ENCODE measurements at regions not wholly inside any gene's neighbourhood (a gene's known extent, or its start where the extent isn't known, plus 50 kb on each side); places are given as distances from the start of the nearest gene placed in this dataset.

- Mint-ChIP-seq H3K9me3 (ENCODE audit: low read depth) (no peaks in the 10 kb centered on the region), H3K27ac (ENCODE audit: unreplicated experiment) (peak overlapping the region; percentile 42), H3K36me3 (ENCODE audit: low read depth) (no peaks in the 10 kb centered on the region), H3K27me3 (ENCODE audit: low read depth) (peaks cover 6% of the 10 kb centered on the region), H3K4me3 (ENCODE audit: unreplicated experiment) (peak overlapping the region; percentile 67), H3K4me1 (ENCODE audit: low read depth) (peaks cover 56% of the 10 kb centered on the region)
- no peak for DNase-seq (ENCODE audit: low spot score)
- TF ChIP-seq, protein P1, sequence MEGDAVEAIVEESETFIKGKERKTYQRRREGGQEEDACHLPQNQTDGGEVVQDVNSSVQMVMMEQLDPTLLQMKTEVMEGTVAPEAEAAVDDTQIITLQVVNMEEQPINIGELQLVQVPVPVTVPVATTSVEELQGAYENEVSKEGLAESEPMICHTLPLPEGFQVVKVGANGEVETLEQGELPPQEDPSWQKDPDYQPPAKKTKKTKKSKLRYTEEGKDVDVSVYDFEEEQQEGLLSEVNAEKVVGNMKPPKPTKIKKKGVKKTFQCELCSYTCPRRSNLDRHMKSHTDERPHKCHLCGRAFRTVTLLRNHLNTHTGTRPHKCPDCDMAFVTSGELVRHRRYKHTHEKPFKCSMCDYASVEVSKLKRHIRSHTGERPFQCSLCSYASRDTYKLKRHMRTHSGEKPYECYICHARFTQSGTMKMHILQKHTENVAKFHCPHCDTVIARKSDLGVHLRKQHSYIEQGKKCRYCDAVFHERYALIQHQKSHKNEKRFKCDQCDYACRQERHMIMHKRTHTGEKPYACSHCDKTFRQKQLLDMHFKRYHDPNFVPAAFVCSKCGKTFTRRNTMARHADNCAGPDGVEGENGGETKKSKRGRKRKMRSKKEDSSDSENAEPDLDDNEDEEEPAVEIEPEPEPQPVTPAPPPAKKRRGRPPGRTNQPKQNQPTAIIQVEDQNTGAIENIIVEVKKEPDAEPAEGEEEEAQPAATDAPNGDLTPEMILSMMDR (IDR thresholded peaks at IDR 0.05): peak; percentile 25
These were observed 63.7 kb downstream of the GPX5 start for GRCh38 chr6:28589234-28589956.

DNA sequence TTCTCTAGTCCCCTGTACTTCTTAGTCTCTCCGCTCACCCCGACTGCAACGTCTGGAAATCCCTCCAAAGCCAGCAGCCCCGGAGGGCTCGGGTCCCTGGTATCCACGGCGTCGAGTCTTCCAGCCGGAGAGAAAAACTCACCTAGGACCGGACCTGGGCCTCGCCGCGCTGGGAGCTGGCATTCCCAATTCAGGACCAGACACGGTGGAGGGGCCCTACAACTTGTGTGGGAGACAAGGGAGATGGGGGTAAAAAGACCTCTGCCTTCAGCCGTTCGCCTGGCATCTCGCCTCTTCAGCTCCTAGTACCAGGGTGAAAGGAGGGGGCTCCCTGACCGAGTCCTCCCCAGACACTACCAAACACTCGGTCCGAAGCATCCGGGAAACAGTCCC lies 64.3 kb downstream of the GPX5 start:
- Mint-ChIP-seq H3K4me1 (ENCODE audit: low read depth) (peaks cover 52% of the 10 kb centered on the region), H3K4me3 (ENCODE audit: unreplicated experiment) (peak overlapping the region; percentile 67), H3K36me3 (ENCODE audit: low read depth) (no peaks in the 10 kb centered on the region), H3K27me3 (ENCODE audit: low read depth) (peaks cover 6% of the 10 kb centered on the region), H3K27ac (ENCODE audit: unreplicated experiment) (peak overlapping the region; percentile 42), H3K9me3 (ENCODE audit: low read depth) (no peaks in the 10 kb centered on the region)
- TF ChIP-seq, protein P1 (IDR thresholded peaks at IDR 0.05): no peak
- no peak for DNase-seq (ENCODE audit: low spot score)

DNA sequence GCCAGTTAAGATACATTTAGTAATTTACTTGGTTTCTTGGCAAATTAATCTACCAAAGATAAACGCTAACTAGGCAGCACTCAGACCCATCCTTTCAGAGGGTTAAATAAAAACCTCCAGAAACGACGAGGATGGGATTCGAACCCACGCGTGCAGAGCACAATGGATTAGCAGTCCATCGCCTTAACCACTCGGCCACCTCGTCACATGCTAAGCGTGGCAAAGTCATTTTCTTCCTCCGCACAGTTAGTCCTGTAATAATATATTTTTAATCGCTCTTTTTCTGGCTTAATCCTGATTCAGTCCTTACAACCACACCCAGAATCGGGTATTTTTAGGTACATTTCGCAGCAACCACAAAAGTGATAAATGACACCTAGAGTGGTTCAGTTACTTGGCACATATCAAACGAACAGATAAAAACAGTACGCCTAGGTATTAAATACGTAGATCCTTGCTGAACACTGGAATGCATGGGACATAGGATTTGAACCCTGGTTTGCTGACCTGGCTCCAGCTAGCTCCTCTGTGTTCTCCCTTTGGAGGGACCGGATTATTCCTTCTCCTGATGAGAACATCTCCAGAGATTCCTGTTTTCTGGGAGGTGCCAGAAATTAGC lies 71.6 kb downstream of the GPX5 start:
- no peak for DNase-seq (ENCODE audit: low spot score)
- no peaks in the 10 kb centered on the region for H3K27me3 Mint-ChIP-seq (ENCODE audit: low read depth)
- H3K27ac Mint-ChIP-seq (ENCODE audit: unreplicated experiment): peak overlapping the region; percentile 83
- H3K9me3 Mint-ChIP-seq (ENCODE audit: low read depth): no peaks in the 10 kb centered on the region
- H3K36me3 Mint-ChIP-seq (ENCODE audit: low read depth): no peaks in the 10 kb centered on the region
- TF ChIP-seq, protein P1 (IDR thresholded peaks at IDR 0.05): no peak
- H3K4me1 Mint-ChIP-seq (ENCODE audit: low read depth): peaks cover 10% of the 10 kb centered on the region
- H3K4me3 Mint-ChIP-seq (ENCODE audit: unreplicated experiment): peak overlapping the region; percentile 75

DNA sequence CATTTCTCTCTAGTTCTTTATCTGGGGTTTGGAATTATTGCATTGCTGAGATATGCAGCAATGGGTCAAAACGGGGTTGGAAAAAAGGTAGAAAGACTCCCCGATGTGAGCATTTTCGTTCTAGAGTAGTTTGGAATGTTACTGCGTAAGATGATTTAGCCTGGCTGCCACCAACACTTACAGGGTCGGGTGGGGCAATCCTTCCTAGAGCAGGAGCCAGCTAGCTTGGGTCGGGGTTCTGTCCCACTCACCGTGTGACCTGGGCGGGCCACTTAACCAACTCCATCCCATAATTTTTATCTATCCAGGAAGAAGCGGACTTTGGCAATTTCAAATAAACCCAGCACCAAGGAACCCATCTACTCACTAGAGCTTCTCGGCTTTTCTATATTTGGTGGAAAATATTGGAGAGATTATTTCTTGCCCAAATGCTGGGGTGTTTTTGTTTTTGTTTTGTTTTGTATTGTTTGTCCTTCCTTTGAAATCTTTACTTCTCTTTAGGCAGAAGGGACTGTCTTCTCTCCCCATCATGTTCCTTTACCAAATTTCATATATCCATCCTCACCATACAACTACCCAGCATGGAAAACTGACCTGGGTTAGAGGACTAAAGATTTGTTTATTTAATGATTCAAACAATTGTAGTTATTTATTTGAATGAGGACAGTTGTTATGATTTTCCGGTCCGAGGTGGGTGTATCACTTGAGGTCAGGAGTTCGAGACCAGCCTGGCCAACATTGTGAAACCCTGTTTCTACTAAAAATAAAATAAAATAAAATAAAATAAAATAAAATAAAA lies 72.4 kb downstream of the GPX5 start:
- no peaks in the 10 kb centered on the region for H3K9me3 Mint-ChIP-seq (ENCODE audit: low read depth)
- H3K27ac Mint-ChIP-seq (ENCODE audit: unreplicated experiment): peak overlapping the region; percentile 83
- H3K4me3 Mint-ChIP-seq (ENCODE audit: unreplicated experiment): peak overlapping the region; percentile 75
- H3K4me1 Mint-ChIP-seq (ENCODE audit: low read depth): peaks cover 10% of the 10 kb centered on the region
- TF ChIP-seq, protein P1 (IDR thresholded peaks at IDR 0.05): no peak
- no peaks in the 10 kb centered on the region for H3K27me3 Mint-ChIP-seq (ENCODE audit: low read depth)
- no peak for DNase-seq (ENCODE audit: low spot score)
- H3K36me3 Mint-ChIP-seq (ENCODE audit: low read depth): no peaks in the 10 kb centered on the region

All from chondrocyte (in vitro differentiated cells).